Ovary (tissue), 3 donors: ENCODE measurements at regions not wholly inside any gene's neighbourhood (a gene's known extent, or its start where the extent isn't known, plus 50 kb on each side); places are given as distances from the start of the nearest gene placed in this dataset.

ENCODE experiments used
- EP300 ChIP-seq: sonication (generic); formaldehyde crosslinking; IDR thresholded peaks from one replicate; pipeline ENCODE4 v1.6.1; 2017; ENCODE audit warnings: antibody characterized with exemption
- POLR2A ChIP-seq: fragments of 450-650 bp; IDR thresholded peaks from one replicate; pipeline ENCODE4 v1.6.1; 2017; ENCODE audit warnings: antibody characterized with exemption, mild to moderate bottlenecking, moderate library complexity
- TF ChIP-seq, protein P1 (sequence below), 3 donors: fragments of 450-650 bp in 2 of 3; fragments of 200-600 bp in 1 of 3; IDR thresholded peaks; one replicate each; pipeline versions ENCODE4 v1.5.1 to v1.8.0; 2016 to 2022; ENCODE audit warnings: antibody characterized with exemption in 3 of 3, mild to moderate bottlenecking in 1 of 3
- donor health status: DM: no; HTN: no; CAD: no.

DNA sequence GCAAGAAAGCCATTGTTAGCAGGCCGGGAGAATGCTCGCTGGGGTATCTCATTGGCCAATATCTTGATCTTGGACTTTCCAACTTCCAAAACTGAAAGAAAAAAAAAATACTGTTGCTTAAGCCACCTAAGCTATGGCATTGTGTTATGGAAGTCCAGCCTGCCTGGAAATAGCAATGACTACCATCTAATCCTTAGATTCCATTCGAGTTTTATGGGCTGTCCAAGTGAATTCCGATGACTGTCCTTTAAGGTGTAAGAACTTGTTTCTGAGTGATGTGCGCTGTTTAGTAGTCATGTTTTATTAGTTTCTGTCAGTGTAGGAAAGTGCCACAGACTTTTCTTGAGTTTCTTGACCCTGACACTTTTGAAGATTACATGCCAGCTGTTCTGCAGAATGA lies 762.6 kb downstream of the USP25 start:
- TF ChIP-seq, protein P1, sequence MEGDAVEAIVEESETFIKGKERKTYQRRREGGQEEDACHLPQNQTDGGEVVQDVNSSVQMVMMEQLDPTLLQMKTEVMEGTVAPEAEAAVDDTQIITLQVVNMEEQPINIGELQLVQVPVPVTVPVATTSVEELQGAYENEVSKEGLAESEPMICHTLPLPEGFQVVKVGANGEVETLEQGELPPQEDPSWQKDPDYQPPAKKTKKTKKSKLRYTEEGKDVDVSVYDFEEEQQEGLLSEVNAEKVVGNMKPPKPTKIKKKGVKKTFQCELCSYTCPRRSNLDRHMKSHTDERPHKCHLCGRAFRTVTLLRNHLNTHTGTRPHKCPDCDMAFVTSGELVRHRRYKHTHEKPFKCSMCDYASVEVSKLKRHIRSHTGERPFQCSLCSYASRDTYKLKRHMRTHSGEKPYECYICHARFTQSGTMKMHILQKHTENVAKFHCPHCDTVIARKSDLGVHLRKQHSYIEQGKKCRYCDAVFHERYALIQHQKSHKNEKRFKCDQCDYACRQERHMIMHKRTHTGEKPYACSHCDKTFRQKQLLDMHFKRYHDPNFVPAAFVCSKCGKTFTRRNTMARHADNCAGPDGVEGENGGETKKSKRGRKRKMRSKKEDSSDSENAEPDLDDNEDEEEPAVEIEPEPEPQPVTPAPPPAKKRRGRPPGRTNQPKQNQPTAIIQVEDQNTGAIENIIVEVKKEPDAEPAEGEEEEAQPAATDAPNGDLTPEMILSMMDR (IDR thresholded peaks at IDR 0.05): no peak
- TF ChIP-seq POLR2A (no peak), EP300 (no peak)
